HepG2 (cell line): ENCODE measurements at regions not wholly inside any gene's neighbourhood (a gene's known extent, or its start where the extent isn't known, plus 50 kb on each side); places are given as distances from the start of the nearest gene placed in this dataset.

Source experiments
- ATAC-seq: fragments of 200-7000 bp; cut with Tn5 transposase; 3 replicates; pipeline ENCODE4 v1.9.1; 2020; ENCODE audit warnings: mild to moderate bottlenecking, moderate library complexity
- BruUV-seq: library from RNA; stranded (reverse); fragments of 400-500 nt; replicated peaks from 2 replicates; lab custom pipeline; 2021; lab: Mats Ljungman, UMichigan
- CTCF ChIA-PET: fragments of 300-600 bp; formaldehyde crosslinking; extraction: SDS; loops from one replicate; lab custom pipeline; 2021; ENCODE audit warnings: low total read pairs, inconsistent platforms, low intra/inter-chr PET ratio; lab: Yijun Ruan, JAX
- POLR2A ChIA-PET: fragments of 350-600 bp; sonication (Branson Sonifier 250); formaldehyde crosslinking; loops from one replicate; lab custom pipeline; 2020; ENCODE audit warnings: antibody characterized with exemption, inconsistent platforms; lab: Yijun Ruan, JAX
- DNase-seq: peaks from one replicate; pipeline ENCODE4 v3.0.0-alpha.2; 2015; ENCODE audit warnings: low spot score
- FAIRE-seq: peaks from 3 replicates; lab custom pipeline; 2011; peaks lifted over from hg19 to GRCh38; lab: Jason Lieb, UNC
- H2AFZ ChIP-seq: one replicate; pipeline ENCODE4 v1.6.1; 2011; ENCODE audit warnings: low read length, inconsistent platforms
- H3K27ac ChIP-seq: fragments of 300-600 bp; 3 replicates; pipeline ENCODE4 v1.8.0; 2011; ENCODE audit warnings: mixed run types, mild to moderate bottlenecking, mixed read lengths, low read length, inconsistent platforms; ENCODE audit not compliant: insufficient read depth; ENCODE audit errors: extremely low read length
- H3K27me3 ChIP-seq, 2 experiments: fragments of 200-600 bp in 1 of 2; 2 replicates in 1 of 2; 3 replicates in 1 of 2; pipeline versions ENCODE4 v1.6.0 to v1.8.0; 2011; ENCODE audit warnings: low read length in 2 of 2, mild to moderate bottlenecking in 2 of 2, moderate library complexity in 2 of 2, inconsistent platforms in 1 of 2; ENCODE audit not compliant: insufficient read depth in 2 of 2, control insufficient read depth in 1 of 2
- H3K36me3 ChIP-seq, 2 experiments: fragments of 200-600 bp in 1 of 2; replicated peaks in 1 of 2; 2 replicates in 1 of 2; 3 replicates in 1 of 2; pipeline versions ENCODE4 v1.5.1 to v1.8.0; 2011; ENCODE audit warnings: low read length in 2 of 2, inconsistent platforms in 1 of 2; ENCODE audit not compliant: insufficient read depth in 2 of 2, control insufficient read depth in 1 of 2
- H3K4me1 ChIP-seq: 2 replicates; pipeline ENCODE4 v1.5.1; 2012; ENCODE audit warnings: low read length, inconsistent platforms; ENCODE audit not compliant: insufficient read depth
- H3K4me2 ChIP-seq: 2 replicates; pipeline ENCODE4 v1.6.0; 2011; ENCODE audit warnings: low read depth, low read length, inconsistent platforms
- H3K4me3 ChIP-seq, 3 experiments: fragments of 200-600 bp in 1 of 3; sonication (generic), shearing (Covaris generic) in 1 of 3; replicated peaks in 1 of 3; 2 replicates each; pipeline ENCODE4 v1.5.1; 2011 to 2016; ENCODE audit warnings: low read length in 3 of 3, inconsistent platforms in 2 of 3, low read depth in 2 of 3, mild to moderate bottlenecking in 2 of 3, control low read depth in 1 of 3, mixed read lengths in 1 of 3; ENCODE audit not compliant: insufficient read depth in 1 of 3
- H3K79me2 ChIP-seq: one replicate; pipeline ENCODE4 v1.6.1; 2011; ENCODE audit warnings: low read length, inconsistent platforms; ENCODE audit not compliant: insufficient read depth
- H3K9ac ChIP-seq: 2 replicates; pipeline ENCODE4 v1.6.0; 2011; ENCODE audit warnings: mild to moderate bottlenecking, low read depth, low read length, inconsistent platforms; ENCODE audit not compliant: insufficient read depth
- H3K9me3 ChIP-seq: 2 replicates; pipeline ENCODE4 v1.5.1; 2012; ENCODE audit warnings: mild to moderate bottlenecking, low read length
- H4K20me1 ChIP-seq: 2 replicates; pipeline ENCODE4 v1.6.0; 2011; ENCODE audit warnings: inconsistent platforms, mild to moderate bottlenecking, low read length, moderate library complexity; ENCODE audit not compliant: insufficient read depth
- ARID2 ChIP-seq: sonication (generic); formaldehyde crosslinking; IDR thresholded peaks from 2 replicates; pipeline ENCODE4 v1.8.1; 2022; ENCODE audit warnings: mild to moderate bottlenecking, missing genetic modification reagents, borderline replicate concordance
- ETV6 ChIP-seq: sonication (generic); formaldehyde crosslinking; conservative IDR thresholded peaks from 2 replicates; pipeline ENCODE4 v1.4.0; 2020; ENCODE audit warnings: missing genetic modification reagents
- FOXJ3 ChIP-seq: sonication (generic); formaldehyde crosslinking; IDR thresholded peaks from 2 replicates; pipeline ENCODE4 v1.4.0; 2020; ENCODE audit warnings: missing genetic modification reagents, mild to moderate bottlenecking, borderline replicate concordance
- KLF12 ChIP-seq: sonication (generic); formaldehyde crosslinking; IDR thresholded peaks from 2 replicates; pipeline ENCODE4 v1.4.0; 2020; ENCODE audit warnings: missing genetic modification reagents, borderline replicate concordance
- NFE2L1 ChIP-seq: sonication (generic); formaldehyde crosslinking; IDR thresholded peaks from 2 replicates; pipeline ENCODE4 v1.4.0; 2020; ENCODE audit warnings: missing genetic modification reagents, mild to moderate bottlenecking, borderline replicate concordance
- NFKBIZ ChIP-seq: IDR thresholded peaks from 2 replicates; pipeline ENCODE4 v1.6.1; 2018; ENCODE audit warnings: missing genetic modification reagents, missing compliant biosample characterization
- PHB2 ChIP-seq: fragments of 450-650 bp; IDR thresholded peaks from 2 replicates; pipeline ENCODE4 v1.6.1; 2018; ENCODE audit not compliant: partially characterized antibody
- RXRB ChIP-seq: IDR thresholded peaks from 2 replicates; pipeline ENCODE4 v1.6.1; 2016; ENCODE audit warnings: borderline replicate concordance, missing genetic modification reagents, missing compliant biosample characterization
- TBX3 ChIP-seq: fragments of 450-650 bp; IDR thresholded peaks from 2 replicates; pipeline ENCODE4 v1.6.1; 2017; ENCODE audit warnings: antibody characterized with exemption, mild to moderate bottlenecking, inconsistent platforms, borderline replicate concordance
- TCF12 ChIP-seq, 2 experiments: fragments of 450-650 bp in 1 of 2; sonication (generic) in 1 of 2; formaldehyde crosslinking in 1 of 2; IDR thresholded peaks; 2 replicates each; pipeline versions ENCODE4 v1.6.1 to v1.8.0; 2017 to 2022; ENCODE audit warnings: antibody characterized with exemption in 1 of 2, mild to moderate bottlenecking in 1 of 2, missing genetic modification reagents in 1 of 2, moderate library complexity in 1 of 2
- ZNF503 ChIP-seq: sonication (generic); formaldehyde crosslinking; IDR thresholded peaks from 2 replicates; pipeline ENCODE4 v1.4.0; 2020; ENCODE audit warnings: missing genetic modification reagents
- ZNF766 ChIP-seq: sonication (generic); formaldehyde crosslinking; IDR thresholded peaks from 2 replicates; pipeline ENCODE4 v1.5.0; 2020; ENCODE audit warnings: missing genetic modification reagents, borderline replicate concordance
- ZNF784 ChIP-seq: sonication (generic); formaldehyde crosslinking; IDR thresholded peaks from 2 replicates; pipeline ENCODE4 v1.5.1; 2020; ENCODE audit warnings: missing genetic modification reagents, mild to moderate bottlenecking, borderline replicate concordance
- ZNF850 ChIP-seq: sonication (generic); formaldehyde crosslinking; conservative IDR thresholded peaks from 2 replicates; pipeline ENCODE4 v1.9.0; 2021; ENCODE audit warnings: mild to moderate bottlenecking, missing genetic modification reagents
- ZSCAN25 ChIP-seq: sonication (generic); formaldehyde crosslinking; IDR thresholded peaks from 2 replicates; pipeline ENCODE4 v1.8.0; 2022; ENCODE audit warnings: mild to moderate bottlenecking, missing genetic modification reagents
- WGBS: methylation state at CpG from one replicate; pipeline ENCODE4 v1.1.6; 2017; ENCODE audit warnings: low lambda C conversion rate; 5-methylcytosine and 5-hydroxymethylcytosine counted together
- in situ Hi-C: cut with HindIII; loops from 2 replicates; pipeline ENCODE4 v1.10.0; 2017; ENCODE audit warnings: low pct_unique_long_range_greater_than_20kb; ENCODE audit not compliant: extremely low pct_ligation_motif_present
- intact Hi-C: fragments of 100-400 bp; cut with micrococcal nuclease; formaldehyde crosslinking; loops from one replicate; pipeline ENCODE4 v1.10.0; 2022; ENCODE audit not compliant: unreplicated experiment

- TF ChIP-seq ZNF766, result no peak
- TF ChIP-seq TBX3, result no peak
Observed at GRCh38 chr13:90797335-90797734, 550.2 kb upstream of the MIR17HG start (continued).

- no peak for DNase-seq
- no peak for FAIRE-seq
- H3K4me2 ChIP-seq, result no peak overlapping the region
- intact Hi-C loops, result no loop called here
- no peaks in the 10 kb centered on the region for H3K27me3 ChIP-seq
- no peak for TF ChIP-seq ZNF850 (CRISPR knock-in tag)
- no peak for TF ChIP-seq TCF12 (IDR thresholded peaks at IDR 0.05)
- no peak for TF ChIP-seq TCF12 (CRISPR knock-in tag; IDR thresholded peaks at IDR 0.05)
- H3K4me1 ChIP-seq, result no peaks in the 10 kb centered on the region
- ATAC-seq, result no peak
- no peak overlapping the region for H3K27ac ChIP-seq
- no peaks in the 10 kb centered on the region for H3K36me3 ChIP-seq
- H3K9ac ChIP-seq, result no peak overlapping the region
- no peak overlapping the region for H3K4me3 ChIP-seq
- POLR2A ChIA-PET, result no interaction called here
- no peaks in the 10 kb centered on the region for H4K20me1 ChIP-seq
- no peak overlapping the region for H2AFZ ChIP-seq
- H3K9me3 ChIP-seq, result no peaks in the 10 kb centered on the region
- no peaks in the 10 kb centered on the region for H3K79me2 ChIP-seq
- no TSS peak for BruUV-seq
- CTCF ChIA-PET, result no interaction called here
- in situ Hi-C loops, result no loop called here
- WGBS, result 54% methylated on average over 3 of the region's 3 CpGs
Observed at GRCh38 chr13:90798381-90798780, 549.1 kb upstream of the MIR17HG start.

GRCh38 chr13:90800082-90800746, 547.3 kb upstream of the MIR17HG start:
- intact Hi-C loops, result no loop called here
- Histone ChIP-seq H3K9ac (no peak overlapping the region), H3K79me2 (no peaks in the 10 kb centered on the region), H3K27ac (no peak overlapping the region), H3K4me1 (no peaks in the 10 kb centered on the region), H3K9me3 (no peaks in the 10 kb centered on the region), H3K4me3 (no peak overlapping the region), H3K4me2 (no peak overlapping the region), H2AFZ (no peak overlapping the region), H3K27me3 (no peaks in the 10 kb centered on the region), H3K36me3 (no peaks in the 10 kb centered on the region), H4K20me1 (no peaks in the 10 kb centered on the region)
- CTCF ChIA-PET, result no interaction called here
- in situ Hi-C loops, result no loop called here
- FAIRE-seq (no peak), DNase-seq (no peak), ATAC-seq (no peak)
- WGBS, result 21% methylated on average over 3 of the region's 3 CpGs
- POLR2A ChIA-PET, result no interaction called here
- BruUV-seq, result no TSS peak
- no peak for TF ChIP-seq RXRB
- TF ChIP-seq ARID2, result no peak
- no peak for TF ChIP-seq ZSCAN25 (CRISPR knock-in tag)
- no peak for TF ChIP-seq KLF12 (CRISPR knock-in tag)
- no peak for TF ChIP-seq FOXJ3 (CRISPR knock-in tag)
- TF ChIP-seq ETV6 (CRISPR knock-in tag), result no peak
- no peak for TF ChIP-seq NFE2L1
- TF ChIP-seq NFKBIZ (CRISPR knock-in tag), result no peak
- TF ChIP-seq ZNF503 (CRISPR knock-in tag), result no peak
- no peak for TF ChIP-seq ZNF784 (CRISPR knock-in tag)
- TF ChIP-seq PHB2, result no peak
